Astrocyte (in vitro differentiated cells and primary cell): ENCODE measurements at regions not wholly inside any gene's neighbourhood (a gene's known extent, or its start where the extent isn't known, plus 50 kb on each side); places are given as distances from the start of the nearest gene placed in this dataset.

Experiments used
- DNase-seq: peaks from one replicate; pipeline ENCODE4 v3.0.0-alpha.2; 2010; ENCODE audit warnings: low read depth
- FAIRE-seq: peaks from 2 replicates; lab custom pipeline; 2011; peaks lifted over from hg19 to GRCh38; lab: Jason Lieb, UNC
- H2AFZ ChIP-seq: 2 replicates; pipeline ENCODE4 v1.6.0; 2012; ENCODE audit warnings: low read depth, low read length, inconsistent platforms
- H3K27ac ChIP-seq: 2 replicates; pipeline ENCODE4 v1.5.1; 2011; ENCODE audit warnings: low read depth, low read length, inconsistent platforms
- H3K27me3 ChIP-seq: 2 replicates; pipeline ENCODE4 v1.6.0; 2011; ENCODE audit warnings: low read length, inconsistent platforms; ENCODE audit not compliant: insufficient read depth
- H3K36me3 ChIP-seq: 2 replicates; pipeline ENCODE4 v1.5.1; 2011; ENCODE audit warnings: low read length, inconsistent platforms; ENCODE audit not compliant: insufficient read depth
- H3K4me1 ChIP-seq: 2 replicates; pipeline ENCODE4 v1.5.1; 2011; ENCODE audit warnings: low read length, inconsistent platforms; ENCODE audit not compliant: insufficient read depth
- H3K4me2 ChIP-seq: 2 replicates; pipeline ENCODE4 v1.6.0; 2012; ENCODE audit warnings: low read length, inconsistent platforms
- H3K4me3 ChIP-seq: 2 replicates; pipeline ENCODE4 v1.5.1; 2011; ENCODE audit warnings: low read depth, mild to moderate bottlenecking, low read length, inconsistent platforms; ENCODE audit not compliant: insufficient read depth
- H3K79me2 ChIP-seq: 2 replicates; pipeline ENCODE4 v1.6.0; 2012; ENCODE audit warnings: mild to moderate bottlenecking, low read length, inconsistent platforms; ENCODE audit not compliant: insufficient read depth
- H3K9ac ChIP-seq: 2 replicates; pipeline ENCODE4 v1.6.0; 2012; ENCODE audit warnings: mild to moderate bottlenecking, low read length, inconsistent platforms
- H3K9me3 ChIP-seq: 2 replicates; pipeline ENCODE4 v1.5.1; 2012; ENCODE audit warnings: low read depth, mild to moderate bottlenecking, low read length, inconsistent platforms; ENCODE audit not compliant: insufficient read depth
- H4K20me1 ChIP-seq: 2 replicates; pipeline ENCODE4 v1.6.0; 2012; ENCODE audit warnings: low read length, inconsistent platforms; ENCODE audit not compliant: insufficient read depth
- H3K27ac Mint-ChIP-seq: one replicate; pipeline ENCODE4 v1.8.0; 2021; ENCODE audit warnings: mild to moderate bottlenecking, mixed read lengths; ENCODE audit not compliant: unreplicated experiment
- H3K27me3 Mint-ChIP-seq: one replicate; pipeline ENCODE4 v1.8.0; 2021; ENCODE audit warnings: low read depth, mixed read lengths; ENCODE audit not compliant: unreplicated experiment
- H3K36me3 Mint-ChIP-seq: one replicate; pipeline ENCODE4 v1.8.0; 2021; ENCODE audit warnings: low read depth, mixed read lengths; ENCODE audit not compliant: unreplicated experiment
- H3K4me1 Mint-ChIP-seq: one replicate; pipeline ENCODE4 v1.8.0; 2021; ENCODE audit warnings: low read depth, mixed read lengths; ENCODE audit not compliant: unreplicated experiment
- H3K4me3 Mint-ChIP-seq: one replicate; pipeline ENCODE4 v1.8.0; 2021; ENCODE audit warnings: mild to moderate bottlenecking, moderate library complexity, mixed read lengths; ENCODE audit not compliant: unreplicated experiment
- H3K9me3 Mint-ChIP-seq: one replicate; pipeline ENCODE4 v1.8.0; 2021; ENCODE audit warnings: mild to moderate bottlenecking, mixed read lengths; ENCODE audit not compliant: unreplicated experiment
- CTCF ChIP-seq: IDR thresholded peaks from 2 replicates; pipeline ENCODE4 v1.5.1; 2011; ENCODE audit warnings: low read depth, mild to moderate bottlenecking, inconsistent platforms, low read length, moderate library complexity; ENCODE audit not compliant: insufficient read depth
- EZH2 ChIP-seq: IDR thresholded peaks from 2 replicates; pipeline ENCODE4 v1.6.1; 2012; ENCODE audit warnings: mild to moderate bottlenecking, low read length, inconsistent platforms; ENCODE audit not compliant: insufficient read depth

GRCh38 chr1:228900099-228900885 lies 165.0 kb downstream of the RHOU start:
- Histone ChIP-seq H3K4me1 (peaks cover 23% of the 10 kb centered on the region), H3K79me2 (no peaks in the 10 kb centered on the region), H3K27ac (no peak overlapping the region), H3K9me3 (no peaks in the 10 kb centered on the region), H3K27me3 (peaks cover 47% of the 10 kb centered on the region), H3K4me3 (no peak overlapping the region), H4K20me1 (no peaks in the 10 kb centered on the region), H3K4me2 (no peak overlapping the region), H2AFZ (no peak overlapping the region), H3K9ac (no peak overlapping the region), H3K36me3 (no peaks in the 10 kb centered on the region)
- Mint-ChIP-seq H3K4me1 (peaks cover 6% of the 10 kb centered on the region), H3K27ac (no peak overlapping the region), H3K9me3 (no peaks in the 10 kb centered on the region), H3K4me3 (no peak overlapping the region), H3K36me3 (no peaks in the 10 kb centered on the region), H3K27me3 (peaks cover 28% of the 10 kb centered on the region)
- FAIRE-seq (no peak), DNase-seq (peak; percentile 10)
- no peak for TF ChIP-seq EZH2
- no peak for TF ChIP-seq CTCF

- no peak overlapping the region for H3K27ac Mint-ChIP-seq
- Histone ChIP-seq H3K27ac (no peak overlapping the region), H3K9ac (no peak overlapping the region)
Observed at GRCh38 chr1:228900886-228901392, 165.7 kb downstream of the RHOU start.

More at GRCh38 chr1:228900886-228901392, 165.7 kb downstream of the RHOU start:
- Histone ChIP-seq H3K4me2 (no peak overlapping the region), H3K79me2 (no peaks in the 10 kb centered on the region), H3K36me3 (no peaks in the 10 kb centered on the region), H3K4me1 (peaks cover 23% of the 10 kb centered on the region), H3K27me3 (peaks cover 52% of the 10 kb centered on the region), H3K4me3 (no peak overlapping the region), H3K9me3 (no peaks in the 10 kb centered on the region), H4K20me1 (no peaks in the 10 kb centered on the region), H2AFZ (no peak overlapping the region)
- H3K36me3 Mint-ChIP-seq: no peaks in the 10 kb centered on the region
- peaks cover 30% of the 10 kb centered on the region for H3K27me3 Mint-ChIP-seq
- FAIRE-seq: no peak
- TF ChIP-seq EZH2: no peak
- TF ChIP-seq CTCF: no peak
- DNase-seq: peak; percentile 31
- H3K9me3 Mint-ChIP-seq: no peaks in the 10 kb centered on the region
- H3K4me1 Mint-ChIP-seq: peaks cover 6% of the 10 kb centered on the region
- no peak overlapping the region for H3K4me3 Mint-ChIP-seq
